ENCODE measurements at regions not wholly inside any gene's neighbourhood (a gene's known extent, or its start where the extent isn't known, plus 50 kb on each side); places are given as distances from the start of the nearest gene placed in this dataset.

DNA sequence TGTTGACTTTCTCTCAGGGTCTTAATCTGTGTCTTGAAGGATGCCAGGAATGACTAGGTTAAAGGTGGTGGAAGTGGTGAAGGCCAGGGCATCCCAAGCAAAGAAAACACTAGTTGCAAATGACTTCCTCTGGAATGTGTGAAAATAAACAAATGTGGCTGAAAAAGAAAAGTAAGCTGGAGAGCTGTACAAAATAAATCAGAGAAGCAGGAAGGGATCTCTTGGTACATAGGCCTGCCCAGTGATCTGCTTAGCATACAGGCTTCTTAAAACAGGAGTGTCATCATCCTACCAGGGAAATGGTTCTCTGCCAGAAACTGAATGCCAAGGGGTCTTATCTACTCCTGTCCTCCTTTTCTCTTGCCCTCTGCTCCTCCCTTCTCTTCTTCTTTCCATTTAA is 1616.0 kb downstream of the KHDRBS2 start:
- TF ChIP-seq POLR2A (IDR thresholded peaks at IDR 0.05; ENCODE audit: control extremely low read depth in 1 of 2, low read depth in 2 of 2, low read length in 2 of 2) (no peak), MAX (IDR thresholded peaks at IDR 0.05) (no peak), EP300 (IDR thresholded peaks at IDR 0.05; ENCODE audit: borderline replicate concordance in 1 of 2, low read depth in 2 of 2, low read length in 2 of 2) (no peak), RAD21 (IDR thresholded peaks at IDR 0.05 in 1 of 2, conservative IDR thresholded peaks at IDR 0.05 in 1 of 2; ENCODE audit: low read depth in 2 of 2, low read length in 2 of 2) (no peak)
- TF ChIP-seq, protein P1, sequence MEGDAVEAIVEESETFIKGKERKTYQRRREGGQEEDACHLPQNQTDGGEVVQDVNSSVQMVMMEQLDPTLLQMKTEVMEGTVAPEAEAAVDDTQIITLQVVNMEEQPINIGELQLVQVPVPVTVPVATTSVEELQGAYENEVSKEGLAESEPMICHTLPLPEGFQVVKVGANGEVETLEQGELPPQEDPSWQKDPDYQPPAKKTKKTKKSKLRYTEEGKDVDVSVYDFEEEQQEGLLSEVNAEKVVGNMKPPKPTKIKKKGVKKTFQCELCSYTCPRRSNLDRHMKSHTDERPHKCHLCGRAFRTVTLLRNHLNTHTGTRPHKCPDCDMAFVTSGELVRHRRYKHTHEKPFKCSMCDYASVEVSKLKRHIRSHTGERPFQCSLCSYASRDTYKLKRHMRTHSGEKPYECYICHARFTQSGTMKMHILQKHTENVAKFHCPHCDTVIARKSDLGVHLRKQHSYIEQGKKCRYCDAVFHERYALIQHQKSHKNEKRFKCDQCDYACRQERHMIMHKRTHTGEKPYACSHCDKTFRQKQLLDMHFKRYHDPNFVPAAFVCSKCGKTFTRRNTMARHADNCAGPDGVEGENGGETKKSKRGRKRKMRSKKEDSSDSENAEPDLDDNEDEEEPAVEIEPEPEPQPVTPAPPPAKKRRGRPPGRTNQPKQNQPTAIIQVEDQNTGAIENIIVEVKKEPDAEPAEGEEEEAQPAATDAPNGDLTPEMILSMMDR (IDR thresholded peaks at IDR 0.05; ENCODE audit: control extremely low read depth in 1 of 3, insufficient read depth in 1 of 3, low read depth in 1 of 3, low read length in 3 of 3) = no peak

Measured in H1 (cell line).